HFFc6 (cell line): ENCODE measurements at regions not wholly inside any gene's neighbourhood (a gene's known extent, or its start where the extent isn't known, plus 50 kb on each side); places are given as distances from the start of the nearest gene placed in this dataset.

Experiments
- DNase-seq: peaks from one replicate; pipeline ENCODE4 v3.0.0-alpha.2; 2018
- H3K27ac Mint-ChIP-seq: 2 replicates; pipeline ENCODE4 v1.8.0; 2020; ENCODE audit warnings: mild to moderate bottlenecking, mixed read lengths
- H3K27me3 Mint-ChIP-seq: 2 replicates; pipeline ENCODE4 v1.8.0; 2021; ENCODE audit warnings: mild to moderate bottlenecking, moderate library complexity, mixed read lengths; ENCODE audit not compliant: insufficient read depth
- H3K36me3 Mint-ChIP-seq: 2 replicates; pipeline ENCODE4 v1.8.0; 2021; ENCODE audit warnings: low read depth, mixed read lengths
- H3K4me1 Mint-ChIP-seq: 2 replicates; pipeline ENCODE4 v1.8.0; 2020; ENCODE audit warnings: low read depth, mixed read lengths
- H3K4me3 Mint-ChIP-seq: 2 replicates; pipeline ENCODE4 v1.8.0; 2020; ENCODE audit warnings: mild to moderate bottlenecking, moderate library complexity, mixed read lengths
- H3K9me3 Mint-ChIP-seq: 2 replicates; pipeline ENCODE4 v1.8.0; 2020; ENCODE audit warnings: mild to moderate bottlenecking, mixed read lengths
- CTCF ChIP-seq: fragments of 200-600 bp; sonication (generic); IDR thresholded peaks from 2 replicates; pipeline ENCODE4 v1.5.0; 2021; ENCODE audit warnings: antibody characterized with exemption, mild to moderate bottlenecking

GRCh38 chr7:26928703-26929347 lies 64.4 kb upstream of the SKAP2 start:
- H3K9me3 Mint-ChIP-seq, result no peaks in the 10 kb centered on the region
- no peak for DNase-seq
- no peaks in the 10 kb centered on the region for H3K36me3 Mint-ChIP-seq
- H3K27ac Mint-ChIP-seq, result no peak overlapping the region
- H3K4me3 Mint-ChIP-seq, result no peak overlapping the region
- H3K4me1 Mint-ChIP-seq, result no peaks in the 10 kb centered on the region
- H3K27me3 Mint-ChIP-seq, result no peaks in the 10 kb centered on the region
- TF ChIP-seq CTCF, result no peak

- H3K27ac Mint-ChIP-seq, result no peak overlapping the region
- no peaks in the 10 kb centered on the region for H3K9me3 Mint-ChIP-seq
- no peaks in the 10 kb centered on the region for H3K4me1 Mint-ChIP-seq
- peaks cover 6% of the 10 kb centered on the region; the same call in 1 of the 2 replicates for H3K27me3 Mint-ChIP-seq
- no peak for TF ChIP-seq CTCF
- no peak for DNase-seq
- no peaks in the 10 kb centered on the region for H3K36me3 Mint-ChIP-seq
- H3K4me3 Mint-ChIP-seq, result no peak overlapping the region
Observed at GRCh38 chr7:26925768-26926167, 61.4 kb upstream of the SKAP2 start.

- DNase-seq, result no peak
- Mint-ChIP-seq H3K4me1 (no peaks in the 10 kb centered on the region), H3K36me3 (no peaks in the 10 kb centered on the region), H3K27me3 (peaks cover 10% of the 10 kb centered on the region; the same call in 1 of the 2 replicates), H3K4me3 (no peak overlapping the region), H3K27ac (no peak overlapping the region), H3K9me3 (no peaks in the 10 kb centered on the region)
- TF ChIP-seq CTCF, result no peak
Observed at GRCh38 chr7:26924149-26924767, 59.9 kb upstream of the SKAP2 start.

GRCh38 chr7:26919906-26920493 lies 55.6 kb upstream of the SKAP2 start:
- no peak overlapping the region for H3K4me3 Mint-ChIP-seq
- no peaks in the 10 kb centered on the region for H3K9me3 Mint-ChIP-seq
- no peaks in the 10 kb centered on the region for H3K4me1 Mint-ChIP-seq
- no peaks in the 10 kb centered on the region for H3K36me3 Mint-ChIP-seq
- DNase-seq, result no peak
- TF ChIP-seq CTCF, result no peak
- no peak overlapping the region for H3K27ac Mint-ChIP-seq
- H3K27me3 Mint-ChIP-seq, result peaks cover 10% of the 10 kb centered on the region; the same call in 1 of the 2 replicates

GRCh38 chr7:26918241-26918640 lies 53.9 kb upstream of the SKAP2 start:
- Mint-ChIP-seq H3K4me1 (no peaks in the 10 kb centered on the region), H3K36me3 (no peaks in the 10 kb centered on the region), H3K27me3 (peaks cover 4% of the 10 kb centered on the region; the same call in 1 of the 2 replicates), H3K9me3 (no peaks in the 10 kb centered on the region), H3K27ac (no peak overlapping the region), H3K4me3 (no peak overlapping the region)
- no peak for DNase-seq
- no peak for TF ChIP-seq CTCF
